H1 (cell line): ENCODE measurements at regions not wholly inside any gene's neighbourhood (a gene's known extent, or its start where the extent isn't known, plus 50 kb on each side); places are given as distances from the start of the nearest gene placed in this dataset.
"Not testable (repeated sequence)": the region's sequence is repeated elsewhere in the genome, so short reads cannot be mapped to it uniquely, and the experiment has no call there.

Experiments
- CTCF ChIA-PET: fragments of 300-600 bp; sonication (Branson Sonifier 250); formaldehyde crosslinking; loops from one replicate; lab custom pipeline; 2021; ENCODE audit not compliant: partially characterized antibody; lab: Charles Lee
- POLR2A ChIA-PET: fragments of 300-600 bp; sonication (Branson Sonifier 250); formaldehyde crosslinking; loops from one replicate; lab custom pipeline; 2021; ENCODE audit warnings: inconsistent platforms; ENCODE audit not compliant: partially characterized antibody; lab: Charles Lee
- DNase-seq, 2 experiments: peaks; one replicate each; pipeline versions ENCODE4 v3.0.0 to v3.0.0-alpha.2; 2010 to 2022; ENCODE audit warnings: low spot score in 2 of 2, low read depth in 1 of 2, mixed read lengths in 1 of 2
- FAIRE-seq: peaks from 2 replicates; lab custom pipeline; 2011; peaks lifted over from hg19 to GRCh38; lab: Jason Lieb, UNC
- H2AFZ ChIP-seq: 2 replicates; pipeline ENCODE4 v1.8.1; 2012; ENCODE audit warnings: low read length, inconsistent platforms
- H2AK5ac ChIP-seq: 2 replicates; pipeline ENCODE4 v1.6.1; 2013; ENCODE audit warnings: low read depth, low read length
- H2BK120ac ChIP-seq: replicated peaks from 2 replicates; pipeline ENCODE3; 2013; ENCODE audit warnings: low read depth, low read length, inconsistent platforms
- H2BK12ac ChIP-seq: 2 replicates; pipeline ENCODE4 v1.6.1; 2013; ENCODE audit warnings: low read depth, low read length
- H2BK15ac ChIP-seq: 2 replicates; pipeline ENCODE4 v1.6.1; 2013; ENCODE audit warnings: low read length
- H2BK20ac ChIP-seq: 2 replicates; pipeline ENCODE4 v1.6.1; 2013; ENCODE audit warnings: low read length
- H2BK5ac ChIP-seq: 2 replicates; pipeline ENCODE4 v1.6.1; 2013; ENCODE audit warnings: low read depth, low read length
- H3K14ac ChIP-seq: 2 replicates; pipeline ENCODE4 v1.6.1; 2013; ENCODE audit warnings: inconsistent platforms; ENCODE audit not compliant: insufficient read length
- H3K18ac ChIP-seq: 2 replicates; pipeline ENCODE4 v1.6.1; 2013; ENCODE audit warnings: low read length; ENCODE audit errors: extremely low read depth
- H3K23ac ChIP-seq: 2 replicates; pipeline ENCODE4 v1.6.1; 2013; ENCODE audit warnings: inconsistent platforms; ENCODE audit not compliant: insufficient read length
- H3K23me2 ChIP-seq: 2 replicates; pipeline ENCODE4 v1.6.1; 2013; ENCODE audit warnings: low read depth, low read length
- H3K27ac ChIP-seq: 2 replicates; pipeline ENCODE4 v1.6.1; 2011; ENCODE audit warnings: low read depth, low read length, inconsistent platforms
- H3K27me3 ChIP-seq, 4 experiments: replicated peaks in 1 of 4; 1 replicate in 1 of 4; 2 replicates in 3 of 4; pipeline versions ENCODE4 v1.6.1 to v1.8.1; 2011 to 2013; ENCODE audit warnings: low read length in 3 of 4, mild to moderate bottlenecking in 3 of 4, inconsistent platforms in 2 of 4, mixed read lengths in 2 of 4, moderate library complexity in 1 of 4; ENCODE audit not compliant: control insufficient read depth in 3 of 4, insufficient read depth in 3 of 4; ENCODE audit errors: extremely low read depth in 1 of 4
- H3K36me3 ChIP-seq, 4 experiments: 2 replicates each; pipeline versions ENCODE4 v1.6.1 to v1.8.1; 2011 to 2013; ENCODE audit warnings: mild to moderate bottlenecking in 4 of 4, low read length in 3 of 4, moderate library complexity in 2 of 4, control low read depth in 1 of 4, inconsistent platforms in 1 of 4; ENCODE audit not compliant: insufficient read depth in 4 of 4, control insufficient read depth in 2 of 4
- H3K4ac ChIP-seq: replicated peaks from 2 replicates; pipeline ENCODE3; 2013; ENCODE audit warnings: low read length, low read depth, mixed read lengths, inconsistent platforms; ENCODE audit not compliant: insufficient read length
- H3K4me1 ChIP-seq, 4 experiments: replicated peaks in 1 of 4; 1 replicate in 1 of 4; 2 replicates in 3 of 4; pipeline versions ENCODE4 v1.6.1 to v1.8.1; 2011 to 2013; ENCODE audit warnings: low read length in 3 of 4, inconsistent platforms in 2 of 4, mixed read lengths in 1 of 4; ENCODE audit not compliant: insufficient read depth in 4 of 4, control insufficient read depth in 3 of 4
- H3K4me2 ChIP-seq, 2 experiments: 2 replicates each; pipeline versions ENCODE4 v1.6.1 to v1.8.1; 2011 to 2013; ENCODE audit warnings: low read depth in 2 of 2, low read length in 2 of 2, control low read depth in 1 of 2, inconsistent platforms in 1 of 2, mild to moderate bottlenecking in 1 of 2; ENCODE audit not compliant: insufficient read depth in 1 of 2
- H3K4me3 ChIP-seq, 4 experiments: fragments of 200-600, 300-600 bp in 1 of 4; sonication (generic), shearing (Covaris generic), sonication (Bioruptor Twin) in 1 of 4; 2 replicates each; pipeline versions ENCODE4 v1.5.1 to v1.8.1; 2011 to 2016; ENCODE audit warnings: low read length in 4 of 4, low read depth in 3 of 4, control low read depth in 2 of 4, inconsistent platforms in 2 of 4, mild to moderate bottlenecking in 2 of 4, mixed read lengths in 1 of 4, moderate library complexity in 1 of 4; ENCODE audit not compliant: insufficient read depth in 2 of 4; ENCODE audit errors: extremely low read depth in 1 of 4
- H3K56ac ChIP-seq: replicated peaks from 2 replicates; pipeline ENCODE3; 2013; ENCODE audit warnings: low read depth, mild to moderate bottlenecking, mixed read lengths, low read length, inconsistent platforms; ENCODE audit not compliant: insufficient read length
- H3K79me1 ChIP-seq: 2 replicates; pipeline ENCODE4 v1.6.1; 2013; ENCODE audit warnings: low read depth, low read length, control low read depth
- H3K79me2 ChIP-seq, 2 experiments: 2 replicates each; pipeline versions ENCODE4 v1.6.1 to v1.8.1; 2012 to 2013; ENCODE audit warnings: low read length in 2 of 2, mild to moderate bottlenecking in 2 of 2, inconsistent platforms in 1 of 2; ENCODE audit not compliant: insufficient read depth in 2 of 2, control insufficient read depth in 1 of 2
- H3K9ac ChIP-seq, 4 experiments: replicated peaks in 1 of 4; 1 replicate in 1 of 4; 2 replicates in 3 of 4; pipeline versions ENCODE4 v1.6.1 to v1.8.1; 2011 to 2013; ENCODE audit warnings: low read depth in 3 of 4, low read length in 3 of 4, control low read depth in 2 of 4, mild to moderate bottlenecking in 2 of 4, moderate library complexity in 2 of 4, inconsistent platforms in 1 of 4; ENCODE audit errors: extremely low read depth in 1 of 4
- H3K9me3 ChIP-seq, 2 experiments: 2 replicates each; pipeline versions ENCODE4 v1.6.1 to v1.8.1; 2012 to 2013; ENCODE audit warnings: mild to moderate bottlenecking in 2 of 2, moderate library complexity in 2 of 2, control low read depth in 1 of 2, inconsistent platforms in 1 of 2, low read depth in 1 of 2, low read length in 1 of 2, mixed read lengths in 1 of 2; ENCODE audit not compliant: insufficient read depth in 2 of 2
- H4K20me1 ChIP-seq, 2 experiments: replicated peaks in 1 of 2; 2 replicates each; pipeline versions ENCODE3 to v1.8.1; 2011 to 2013; ENCODE audit warnings: inconsistent platforms in 2 of 2, low read length in 2 of 2, mild to moderate bottlenecking in 1 of 2; ENCODE audit not compliant: insufficient read depth in 2 of 2, control insufficient read depth in 1 of 2
- H4K5ac ChIP-seq: 2 replicates; pipeline ENCODE4 v1.6.1; 2013; ENCODE audit warnings: low read length, low read depth, mixed read lengths, inconsistent platforms; ENCODE audit not compliant: insufficient read length
- H4K8ac ChIP-seq: 2 replicates; pipeline ENCODE4 v1.8.0; 2013; ENCODE audit warnings: mild to moderate bottlenecking, moderate library complexity, low read length, inconsistent platforms; ENCODE audit not compliant: insufficient read depth; ENCODE audit errors: extremely low read depth
- H4K91ac ChIP-seq: replicated peaks from 2 replicates; pipeline ENCODE3; 2013; ENCODE audit warnings: low read length, mixed read lengths, inconsistent platforms; ENCODE audit not compliant: insufficient read length
- RAD21 ChIP-seq, 2 experiments: IDR thresholded peaks in 1 of 2; conservative IDR thresholded peaks in 1 of 2; 2 replicates each; pipeline ENCODE4 v1.6.1; 2011; ENCODE audit warnings: low read depth in 2 of 2, low read length in 2 of 2, improper control_type of control experiment in 1 of 2, inconsistent platforms in 1 of 2, mild to moderate bottlenecking in 1 of 2, moderate library complexity in 1 of 2
- WGBS, 2 experiments: shearing (Covaris generic) in 1 of 2; methylation state at CpG; one replicate each; pipeline versions ENCODE4 v1.1.6 to v1.1.7; 2013 to 2015; ENCODE audit warnings: low lambda C conversion rate in 2 of 2, mixed read lengths in 2 of 2, inconsistent platforms in 1 of 2, low coverage in 1 of 2, missing lambda C conversion rate in 1 of 2; ENCODE audit not compliant: insufficient replicate concordance in 2 of 2, insufficient coverage in 1 of 2, insufficient read length in 1 of 2; ENCODE audit errors: extremely low coverage in 1 of 2, missing lambda C conversion rate in 1 of 2; 5-methylcytosine and 5-hydroxymethylcytosine counted together

- H3K4me1 ChIP-seq, H2AK5ac ChIP-seq, H3K79me2 ChIP-seq, H3K79me1 ChIP-seq, H3K23ac ChIP-seq, H3K36me3 ChIP-seq, H3K56ac ChIP-seq, H4K20me1 ChIP-seq, H3K23me2 ChIP-seq, H2BK20ac ChIP-seq, H3K14ac ChIP-seq, H2BK15ac ChIP-seq, CTCF ChIA-PET, H3K27me3 ChIP-seq, H3K27ac ChIP-seq, H2BK120ac ChIP-seq, H3K18ac ChIP-seq, H2BK5ac ChIP-seq, H4K91ac ChIP-seq, H4K5ac ChIP-seq, H3K4ac ChIP-seq, H3K9me3 ChIP-seq, POLR2A ChIA-PET, H4K8ac ChIP-seq, H3K4me3 ChIP-seq, H3K9ac ChIP-seq: not testable (repeated sequence)
- TF ChIP-seq RAD21 (IDR thresholded peaks at IDR 0.05 in 1 of 2, conservative IDR thresholded peaks at IDR 0.05 in 1 of 2; ENCODE audit: low read depth in 2 of 2, low read length in 2 of 2): 0 out of 4 replicates have a peak, but pooled peaks of 1 of the 2 experiments have one; percentile 1
- Histone ChIP-seq H3K4me2 (peak overlapping the region in 1 of 2 experiments; percentile 34; a peak in 2 of 4 replicates), H2BK12ac (0 out of 2 replicates have a peak overlapping the region, but pooled peaks have one; percentile 39), H2AFZ (peak overlapping the region; percentile 81; the same call in 1 of the 2 replicates)
- FAIRE-seq (peak; percentile 75), DNase-seq (peak in 1 of 2 experiments; percentile 55)
- 67% methylated on average over 14 of the region's 18 CpGs; no CpG with 5 or more reads in 1 of the 2 experiments for WGBS, 2 experiments
Observed at GRCh38 chr2:87283735-87284470, 262.3 kb upstream of the PLGLB1 start.
